SK-N-SH (cell line): ENCODE measurements at regions not wholly inside any gene's neighbourhood (a gene's known extent, or its start where the extent isn't known, plus 50 kb on each side); places are given as distances from the start of the nearest gene placed in this dataset.

Experiments used
- CTCF ChIA-PET: fragments of 300-600, 350-600 bp; formaldehyde crosslinking; extraction: SDS; loops from one replicate; lab custom pipeline; 2021; lab: Yijun Ruan, JAX
- POLR2A ChIA-PET: fragments of 350-600 bp; sonication (Branson Sonifier 250); formaldehyde crosslinking; extraction: SDS; loops from one replicate; lab custom pipeline; 2020; ENCODE audit warnings: antibody characterized with exemption, inconsistent platforms; lab: Yijun Ruan, JAX
- DNase-seq: peaks from one replicate; pipeline ENCODE4 v3.0.0; 2012
- H2AFZ ChIP-seq: fragments of 200-600 bp; sonication (generic); 2 replicates; pipeline ENCODE4 v1.8.1; 2016; ENCODE audit warnings: antibody characterized with exemption, mild to moderate bottlenecking, low read depth
- H3F3A ChIP-seq: fragments of 200-600 bp; sonication (generic); replicated peaks from 2 replicates; pipeline ENCODE3; 2016; ENCODE audit warnings: antibody characterized with exemption, mild to moderate bottlenecking; ENCODE audit not compliant: insufficient read depth
- H3K27ac ChIP-seq, 2 experiments: fragments of 200-500 bp in 1 of 2; fragments of 200-600 bp in 1 of 2; sonication (Bioruptor generic) in 1 of 2; sonication (generic), shearing (Covaris generic) in 1 of 2; 2 replicates each; pipeline versions ENCODE4 v1.5.1 to v1.6.1; 2014 to 2016; ENCODE audit warnings: low read depth in 2 of 2, inconsistent platforms in 1 of 2, low read length in 1 of 2, mild to moderate bottlenecking in 1 of 2, mixed read lengths in 1 of 2
- H3K27me3 ChIP-seq: fragments of 200-600 bp; sonication (generic), shearing (Covaris generic); 2 replicates; pipeline ENCODE4 v1.6.1; 2016; ENCODE audit warnings: mixed run types; ENCODE audit not compliant: insufficient read depth
- H3K36me3 ChIP-seq, 2 experiments: fragments of 200-500 bp in 1 of 2; fragments of 200-600 bp in 1 of 2; sonication (Bioruptor generic) in 1 of 2; sonication (generic) in 1 of 2; replicated peaks in 1 of 2; 2 replicates each; pipeline versions ENCODE3 to v1.5.1; 2014 to 2016; ENCODE audit warnings: low read length in 1 of 2, mild to moderate bottlenecking in 1 of 2; ENCODE audit not compliant: insufficient read depth in 2 of 2, control insufficient read depth in 1 of 2
- H3K4me1 ChIP-seq, 2 experiments: fragments of 200-500 bp in 1 of 2; fragments of 200-600 bp in 1 of 2; sonication (Bioruptor generic) in 1 of 2; sonication (generic), shearing (Covaris generic) in 1 of 2; 2 replicates each; pipeline versions ENCODE4 v1.5.1 to v1.6.1; 2014 to 2016; ENCODE audit warnings: low read depth in 1 of 2, low read length in 1 of 2, mixed run types in 1 of 2; ENCODE audit not compliant: insufficient read depth in 2 of 2, control insufficient read depth in 1 of 2
- H3K4me2 ChIP-seq: fragments of 200-600 bp; sonication (generic), shearing (Covaris generic); 2 replicates; pipeline ENCODE4 v1.6.1; 2017; ENCODE audit warnings: mixed run types
- H3K4me3 ChIP-seq, 2 experiments: fragments of 200-500 bp in 1 of 2; fragments of 200-600 bp in 1 of 2; sonication (Bioruptor generic) in 1 of 2; sonication (generic), shearing (Covaris generic) in 1 of 2; 2 replicates each; pipeline versions ENCODE4 v1.5.1 to v1.8.1; 2014 to 2016; ENCODE audit warnings: low read depth in 2 of 2, inconsistent platforms in 1 of 2, low read length in 1 of 2, mild to moderate bottlenecking in 1 of 2, mixed read lengths in 1 of 2, moderate library complexity in 1 of 2
- H3K79me2 ChIP-seq: fragments of 200-600 bp; sonication (generic); 2 replicates; pipeline ENCODE4 v1.8.1; 2017; ENCODE audit warnings: mild to moderate bottlenecking; ENCODE audit not compliant: insufficient read depth
- H3K9ac ChIP-seq: fragments of 200-600 bp; sonication (generic); 2 replicates; pipeline ENCODE4 v1.6.1; 2017; ENCODE audit warnings: mixed run types
- H3K9me2 ChIP-seq: fragments of 200-600 bp; sonication (generic); 2 replicates; pipeline ENCODE4 v1.6.1; 2017; ENCODE audit warnings: mixed run types
- H3K9me3 ChIP-seq: fragments of 200-600 bp; sonication (generic); 2 replicates; pipeline ENCODE4 v1.6.1; 2017; ENCODE audit warnings: mixed run types, mild to moderate bottlenecking, moderate library complexity
- H4K20me1 ChIP-seq: fragments of 200-600 bp; sonication (generic); 2 replicates; pipeline ENCODE4 v1.6.1; 2017; ENCODE audit warnings: mild to moderate bottlenecking, mixed run types; ENCODE audit not compliant: insufficient read depth
- CTCF ChIP-seq: fragments of 200-600 bp; sonication (generic); IDR thresholded peaks from 2 replicates; pipeline ENCODE4 v1.6.1; 2017; ENCODE audit warnings: antibody characterized with exemption, mild to moderate bottlenecking, moderate library complexity
- EZH2phosphoT487 ChIP-seq: fragments of 200-600 bp; sonication (generic); IDR thresholded peaks from 2 replicates; pipeline ENCODE4 v1.6.1; 2017; ENCODE audit warnings: low read depth, mixed run types, mild to moderate bottlenecking, antibody characterized with exemption, moderate library complexity, borderline replicate concordance
- FOSL2 ChIP-seq: IDR thresholded peaks from 2 replicates; pipeline ENCODE4 v1.4.0; 2012; ENCODE audit warnings: low read depth, mild to moderate bottlenecking, moderate library complexity, borderline replicate concordance
- FOXJ3 ChIP-seq: sonication (generic); formaldehyde crosslinking; IDR thresholded peaks from 2 replicates; pipeline ENCODE4 v1.5.1; 2020; ENCODE audit warnings: mild to moderate bottlenecking, missing genetic modification reagents
- FOXM1 ChIP-seq: IDR thresholded peaks from 2 replicates; pipeline ENCODE4 v1.4.0; 2012; ENCODE audit warnings: low read depth, mild to moderate bottlenecking
- GATA2 ChIP-seq: sonication (generic); formaldehyde crosslinking; IDR thresholded peaks from 2 replicates; pipeline ENCODE4 v1.5.0; 2020; ENCODE audit warnings: mild to moderate bottlenecking, missing genetic modification reagents
- JUND ChIP-seq: IDR thresholded peaks from 2 replicates; pipeline ENCODE4 v1.4.0; 2012
- MXI1 ChIP-seq: IDR thresholded peaks from 2 replicates; pipeline ENCODE4 v1.6.1; 2012; ENCODE audit warnings: mild to moderate bottlenecking, low read depth, low read length, improper control_type of control experiment
- NRF1 ChIP-seq: IDR thresholded peaks from 2 replicates; pipeline ENCODE4 v1.6.1; 2012; ENCODE audit warnings: low read depth, mild to moderate bottlenecking, low read length
- POLR2AphosphoS5 ChIP-seq: IDR thresholded peaks from 2 replicates; pipeline ENCODE4 v1.6.1; 2012; ENCODE audit warnings: low read depth, low read length
- RAD21 ChIP-seq: IDR thresholded peaks from 2 replicates; pipeline ENCODE4 v1.6.1; 2012; ENCODE audit warnings: mild to moderate bottlenecking, low read length
- RCOR1 ChIP-seq: fragments of 150-350 bp; IDR thresholded peaks from 2 replicates; pipeline ENCODE4 v1.6.1; 2017; ENCODE audit warnings: antibody characterized with exemption, low read length
- RFX5 ChIP-seq: IDR thresholded peaks from 2 replicates; pipeline ENCODE4 v1.6.1; 2012; ENCODE audit warnings: mild to moderate bottlenecking, improper control_type of control experiment, low read length
- SIN3A ChIP-seq: IDR thresholded peaks from 2 replicates; pipeline ENCODE4 v1.6.1; 2012; ENCODE audit warnings: low read depth, mild to moderate bottlenecking, low read length, moderate library complexity, borderline replicate concordance
- SMC3 ChIP-seq: IDR thresholded peaks from 2 replicates; pipeline ENCODE4 v1.6.1; 2012; ENCODE audit warnings: low read depth, low read length, improper control_type of control experiment
- TAF1 ChIP-seq: IDR thresholded peaks from 2 replicates; pipeline ENCODE4 v1.6.1; 2012; ENCODE audit warnings: low read depth, mild to moderate bottlenecking, low read length, moderate library complexity, borderline replicate concordance
- TCF12 ChIP-seq: IDR thresholded peaks from 2 replicates; pipeline ENCODE4 v1.4.0; 2012
- TEAD4 ChIP-seq: IDR thresholded peaks from 2 replicates; pipeline ENCODE4 v1.4.0; 2012; ENCODE audit warnings: mild to moderate bottlenecking, borderline replicate concordance; ENCODE audit not compliant: insufficient read depth
- USF1 ChIP-seq: IDR thresholded peaks from 2 replicates; pipeline ENCODE4 v1.4.0; 2012; ENCODE audit warnings: low read depth, borderline replicate concordance
- YY1 ChIP-seq: IDR thresholded peaks from 2 replicates; pipeline ENCODE4 v1.4.0; 2012; ENCODE audit warnings: low read depth, mild to moderate bottlenecking
- WGBS: methylation state at CpG from one replicate; pipeline ENCODE4 v1.1.6; 2017; ENCODE audit warnings: low lambda C conversion rate; 5-methylcytosine and 5-hydroxymethylcytosine counted together
- TF ChIP-seq, protein P1 (sequence below): IDR thresholded peaks from 2 replicates; pipeline ENCODE4 v1.4.0; 2012; ENCODE audit warnings: low read depth, borderline replicate concordance
- TF ChIP-seq, protein P2 (sequence below): IDR thresholded peaks from 2 replicates; pipeline ENCODE4 v1.6.1; 2012; ENCODE audit warnings: mild to moderate bottlenecking, low read depth, low read length, moderate library complexity

- no peaks in the 10 kb centered on the region for H3K9me2 ChIP-seq
- H3K4me3 ChIP-seq = no peak overlapping the region
- POLR2A ChIA-PET = no interaction called here
- H3K79me2 ChIP-seq = no peaks in the 10 kb centered on the region
- no peaks in the 10 kb centered on the region for H3K9me3 ChIP-seq
- no peak overlapping the region for H3K9ac ChIP-seq
- H3K36me3 ChIP-seq = no peaks in the 10 kb centered on the region
- H3K27me3 ChIP-seq = no peaks in the 10 kb centered on the region
- DNase-seq = no peak
- CTCF ChIA-PET = no interaction called here
- TF ChIP-seq RCOR1 (no peak), MXI1 (no peak), JUND (no peak), TCF12 (no peak), RFX5 (no peak), TEAD4 (no peak), CTCF (no peak), SIN3A (no peak), TAF1 (no peak), YY1 (no peak), RAD21 (no peak), EZH2phosphoT487 (no peak), POLR2AphosphoS5 (no peak), FOXM1 (no peak)
- TF ChIP-seq, protein P1, sequence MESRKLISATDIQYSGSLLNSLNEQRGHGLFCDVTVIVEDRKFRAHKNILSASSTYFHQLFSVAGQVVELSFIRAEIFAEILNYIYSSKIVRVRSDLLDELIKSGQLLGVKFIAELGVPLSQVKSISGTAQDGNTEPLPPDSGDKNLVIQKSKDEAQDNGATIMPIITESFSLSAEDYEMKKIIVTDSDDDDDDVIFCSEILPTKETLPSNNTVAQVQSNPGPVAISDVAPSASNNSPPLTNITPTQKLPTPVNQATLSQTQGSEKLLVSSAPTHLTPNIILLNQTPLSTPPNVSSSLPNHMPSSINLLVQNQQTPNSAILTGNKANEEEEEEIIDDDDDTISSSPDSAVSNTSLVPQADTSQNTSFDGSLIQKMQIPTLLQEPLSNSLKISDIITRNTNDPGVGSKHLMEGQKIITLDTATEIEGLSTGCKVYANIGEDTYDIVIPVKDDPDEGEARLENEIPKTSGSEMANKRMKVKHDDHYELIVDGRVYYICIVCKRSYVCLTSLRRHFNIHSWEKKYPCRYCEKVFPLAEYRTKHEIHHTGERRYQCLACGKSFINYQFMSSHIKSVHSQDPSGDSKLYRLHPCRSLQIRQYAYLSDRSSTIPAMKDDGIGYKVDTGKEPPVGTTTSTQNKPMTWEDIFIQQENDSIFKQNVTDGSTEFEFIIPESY = no peak
- no peaks in the 10 kb centered on the region for H3F3A ChIP-seq
- H4K20me1 ChIP-seq = no peaks in the 10 kb centered on the region
- WGBS = 94% methylated on average over 4 of the region's 4 CpGs
- no peak overlapping the region for H3K4me2 ChIP-seq
- peaks cover 0 to 18% of the 10 kb centered on the region in 2 experiments; a peak in 1 of 4 replicates for H3K4me1 ChIP-seq
- no peak overlapping the region for H2AFZ ChIP-seq
- no peak overlapping the region for H3K27ac ChIP-seq
These were observed 102.8 kb downstream of the ETS2 start for GRCh38 chr21:38908537-38908936.

DNA sequence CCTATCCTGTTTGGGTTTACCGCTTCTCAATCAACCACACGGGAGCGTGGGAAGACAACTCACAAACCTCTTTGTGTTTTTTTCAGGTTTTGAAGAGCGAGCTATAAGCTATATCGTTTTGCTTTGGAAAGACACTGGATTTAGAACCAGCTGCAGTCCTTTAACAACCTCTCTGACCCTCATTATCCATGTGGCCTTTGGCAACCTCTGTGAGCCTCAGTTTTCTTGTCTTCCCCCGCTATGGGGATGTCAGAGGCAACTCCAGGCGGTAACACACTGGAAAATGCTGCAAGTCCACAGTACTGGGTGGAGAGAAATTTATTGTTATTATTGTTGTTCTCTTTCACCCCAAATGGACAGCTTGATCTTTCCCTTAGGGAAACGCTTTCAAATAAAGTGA is 100.0 kb downstream of the ETS2 start:
- H3F3A ChIP-seq = no peaks in the 10 kb centered on the region
- H2AFZ ChIP-seq = no peak overlapping the region
- H3K4me1 ChIP-seq = peaks cover 0 to 13% of the 10 kb centered on the region in 2 experiments; a peak in 1 of 4 replicates
- H3K4me3 ChIP-seq = no peak overlapping the region
- no peaks in the 10 kb centered on the region for H4K20me1 ChIP-seq
- no peak overlapping the region for H3K4me2 ChIP-seq
- H3K27ac ChIP-seq = no peak overlapping the region
- H3K27me3 ChIP-seq = no peaks in the 10 kb centered on the region
- DNase-seq = no peak
- H3K36me3 ChIP-seq = no peaks in the 10 kb centered on the region
- 93% methylated on average over 7 of the region's 8 CpGs for WGBS
- POLR2A ChIA-PET = no interaction called here
- no peaks in the 10 kb centered on the region for H3K79me2 ChIP-seq
- no peaks in the 10 kb centered on the region for H3K9me3 ChIP-seq
- no peak overlapping the region for H3K9ac ChIP-seq
- no peaks in the 10 kb centered on the region for H3K9me2 ChIP-seq
- CTCF ChIA-PET = no interaction called here
- TF ChIP-seq POLR2AphosphoS5 (no peak), JUND (no peak), NRF1 (no peak), FOSL2 (no peak), GATA2 (no peak), USF1 (no peak), TAF1 (no peak), YY1 (no peak), RAD21 (no peak), FOXJ3 (CRISPR knock-in tag) (no peak), SMC3 (no peak)
- TF ChIP-seq, protein P2, sequence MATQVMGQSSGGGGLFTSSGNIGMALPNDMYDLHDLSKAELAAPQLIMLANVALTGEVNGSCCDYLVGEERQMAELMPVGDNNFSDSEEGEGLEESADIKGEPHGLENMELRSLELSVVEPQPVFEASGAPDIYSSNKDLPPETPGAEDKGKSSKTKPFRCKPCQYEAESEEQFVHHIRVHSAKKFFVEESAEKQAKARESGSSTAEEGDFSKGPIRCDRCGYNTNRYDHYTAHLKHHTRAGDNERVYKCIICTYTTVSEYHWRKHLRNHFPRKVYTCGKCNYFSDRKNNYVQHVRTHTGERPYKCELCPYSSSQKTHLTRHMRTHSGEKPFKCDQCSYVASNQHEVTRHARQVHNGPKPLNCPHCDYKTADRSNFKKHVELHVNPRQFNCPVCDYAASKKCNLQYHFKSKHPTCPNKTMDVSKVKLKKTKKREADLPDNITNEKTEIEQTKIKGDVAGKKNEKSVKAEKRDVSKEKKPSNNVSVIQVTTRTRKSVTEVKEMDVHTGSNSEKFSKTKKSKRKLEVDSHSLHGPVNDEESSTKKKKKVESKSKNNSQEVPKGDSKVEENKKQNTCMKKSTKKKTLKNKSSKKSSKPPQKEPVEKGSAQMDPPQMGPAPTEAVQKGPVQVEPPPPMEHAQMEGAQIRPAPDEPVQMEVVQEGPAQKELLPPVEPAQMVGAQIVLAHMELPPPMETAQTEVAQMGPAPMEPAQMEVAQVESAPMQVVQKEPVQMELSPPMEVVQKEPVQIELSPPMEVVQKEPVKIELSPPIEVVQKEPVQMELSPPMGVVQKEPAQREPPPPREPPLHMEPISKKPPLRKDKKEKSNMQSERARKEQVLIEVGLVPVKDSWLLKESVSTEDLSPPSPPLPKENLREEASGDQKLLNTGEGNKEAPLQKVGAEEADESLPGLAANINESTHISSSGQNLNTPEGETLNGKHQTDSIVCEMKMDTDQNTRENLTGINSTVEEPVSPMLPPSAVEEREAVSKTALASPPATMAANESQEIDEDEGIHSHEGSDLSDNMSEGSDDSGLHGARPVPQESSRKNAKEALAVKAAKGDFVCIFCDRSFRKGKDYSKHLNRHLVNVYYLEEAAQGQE = no peak
